Right lobe of liver (tissue), 6 donors: ENCODE measurements at regions not wholly inside any gene's neighbourhood (a gene's known extent, or its start where the extent isn't known, plus 50 kb on each side); places are given as distances from the start of the nearest gene placed in this dataset.

Source experiments
- ATAC-seq, 4 donors: fragments of 200-7000 bp; cut with Tn5 transposase; one replicate each; pipeline ENCODE4 v1.9.1; 2020; ENCODE audit warnings: mild to moderate bottlenecking in 4 of 4, moderate library complexity in 4 of 4
- DNase-seq, 3 donors: peaks; one replicate each; pipeline ENCODE4 v3.0.0-alpha.2; 2020
- H3K27ac ChIP-seq, 3 donors: fragments of 200-600 bp; one replicate each; pipeline ENCODE4 v1.8.0; 2022
- H3K27me3 ChIP-seq, 2 donors: fragments of 200-600 bp; one replicate each; pipeline ENCODE4 v1.8.0; 2022
- H3K36me3 ChIP-seq, 4 donors: fragments of 200-600 bp; sonication (generic) in 1 of 4; one replicate each; pipeline versions ENCODE4 v1.5.1 to v1.8.0; 2017 to 2022; ENCODE audit warnings: control low read depth in 1 of 4
- H3K4me1 ChIP-seq, 4 donors: fragments of 200-600 bp; sonication (generic) in 1 of 4; one replicate each; pipeline versions ENCODE4 v1.5.1 to v1.8.0; 2017 to 2022; ENCODE audit warnings: control low read depth in 1 of 4
- H3K4me3 ChIP-seq, 3 donors: fragments of 200-600 bp; one replicate each; pipeline ENCODE4 v1.8.0; 2022
- H3K9me3 ChIP-seq, 4 donors: fragments of 200-600 bp; sonication (generic) in 1 of 4; one replicate each; pipeline versions ENCODE4 v1.5.1 to v1.8.0; 2017 to 2022; ENCODE audit warnings: control low read depth in 1 of 4
- CTCF ChIP-seq, 4 donors: fragments of 200-600 bp in 3 of 4; fragments of 450-650 bp in 1 of 4; IDR thresholded peaks; one replicate each; pipeline versions ENCODE4 v1.5.1 to v1.8.0; 2016 to 2022; ENCODE audit warnings: antibody characterized with exemption in 4 of 4, mild to moderate bottlenecking in 2 of 4
- POLR2A ChIP-seq: fragments of 450-650 bp; IDR thresholded peaks from one replicate; pipeline ENCODE4 v1.6.1; 2017; ENCODE audit warnings: antibody characterized with exemption, mild to moderate bottlenecking
- WGBS: methylation state at CpG from one replicate; pipeline ENCODE4 v1.1.6; 2018; ENCODE audit warnings: low coverage, low lambda C conversion rate; ENCODE audit not compliant: insufficient coverage; ENCODE audit errors: missing lambda C conversion rate; 5-methylcytosine and 5-hydroxymethylcytosine counted together
- intact Hi-C, 2 donors: fragments of 100-400 bp; cut with DNase I; formaldehyde crosslinking; loops; one replicate each; pipeline versions ENCODE4 v1.11.2 to v1.14.1; 2022
- donor health status: DM: no; HTN: yes; CAD: no.
- donor health status: DM: no; HTN: no; CAD: no.
- donor health status: DM: no; HTN: no; CAD: no.
- donor health status: DM: no; HTN: yes; CAD: no.
- donor health status: DM: no; HTN: yes; CAD: no.

DNA sequence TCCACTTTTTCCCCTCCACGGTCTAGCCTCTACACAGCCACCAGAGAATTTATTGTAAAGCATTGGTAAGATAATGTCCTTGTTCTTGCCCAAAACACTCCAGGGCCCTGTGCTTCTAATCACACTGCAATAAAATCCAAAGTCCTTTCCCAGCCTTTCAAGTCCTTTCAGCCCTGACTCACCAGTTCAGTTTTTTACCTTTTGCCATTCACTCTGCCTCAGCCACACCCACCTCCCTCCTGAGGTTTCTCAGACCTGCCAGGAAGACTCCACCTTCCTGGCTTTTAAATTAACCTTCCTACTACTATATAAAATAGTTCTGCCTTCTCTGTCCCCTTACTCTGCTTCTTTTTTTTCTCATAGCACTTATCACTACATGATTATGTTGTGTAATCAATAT is 91.0 kb upstream of the ARHGAP32 start:
- peak in 1 of 4 donors; percentile 20 for ATAC-seq
- intact Hi-C loops: no loop called here
- H3K9me3 ChIP-seq: no peaks in the 10 kb centered on the region
- 71% methylated on average over 1 of the region's 1 CpG for WGBS
- no peaks in the 10 kb centered on the region for H3K36me3 ChIP-seq
- no peak for DNase-seq
- H3K4me3 ChIP-seq: no peak overlapping the region
- no peaks in the 10 kb centered on the region for H3K27me3 ChIP-seq
- no peak overlapping the region for H3K27ac ChIP-seq
- no peak for TF ChIP-seq CTCF (IDR thresholded peaks at IDR 0.05)
- no peak for TF ChIP-seq POLR2A
- H3K4me1 ChIP-seq: peaks cover 0 to 2% (median 0%) of the 10 kb centered on the region in 4 donors

- Histone ChIP-seq H3K4me3 (no peak overlapping the region), H3K27me3 (no peaks in the 10 kb centered on the region), H3K27ac (no peak overlapping the region), H3K36me3 (no peaks in the 10 kb centered on the region), H3K9me3 (no peaks in the 10 kb centered on the region), H3K4me1 (peaks cover 0 to 8% (median 0%) of the 10 kb centered on the region in 4 donors)
- ATAC-seq (no peak), DNase-seq (no peak)
- TF ChIP-seq CTCF (IDR thresholded peaks at IDR 0.05) (no peak), POLR2A (no peak)
- 72% methylated on average over 2 of the region's 2 CpGs for WGBS
- intact Hi-C loops: no loop called here
Measured at GRCh38 chr11:129282634-129283033, 90.5 kb upstream of the ARHGAP32 start.

- H3K27me3 ChIP-seq: no peaks in the 10 kb centered on the region
- TF ChIP-seq CTCF (IDR thresholded peaks at IDR 0.05) (no peak), POLR2A (no peak)
- WGBS: 83% methylated on average over 8 of the region's 11 CpGs
- intact Hi-C loops: no loop called here
- no peaks in the 10 kb centered on the region for H3K9me3 ChIP-seq
- no peaks in the 10 kb centered on the region for H3K36me3 ChIP-seq
- DNase-seq: no peak
- no peak overlapping the region for H3K4me3 ChIP-seq
- no peak overlapping the region for H3K27ac ChIP-seq
- ATAC-seq: no peak
- peaks cover 0 to 16% (median 3%) of the 10 kb centered on the region in 4 donors for H3K4me1 ChIP-seq
Measured at GRCh38 chr11:129281471-129282415, 89.6 kb upstream of the ARHGAP32 start.

DNA sequence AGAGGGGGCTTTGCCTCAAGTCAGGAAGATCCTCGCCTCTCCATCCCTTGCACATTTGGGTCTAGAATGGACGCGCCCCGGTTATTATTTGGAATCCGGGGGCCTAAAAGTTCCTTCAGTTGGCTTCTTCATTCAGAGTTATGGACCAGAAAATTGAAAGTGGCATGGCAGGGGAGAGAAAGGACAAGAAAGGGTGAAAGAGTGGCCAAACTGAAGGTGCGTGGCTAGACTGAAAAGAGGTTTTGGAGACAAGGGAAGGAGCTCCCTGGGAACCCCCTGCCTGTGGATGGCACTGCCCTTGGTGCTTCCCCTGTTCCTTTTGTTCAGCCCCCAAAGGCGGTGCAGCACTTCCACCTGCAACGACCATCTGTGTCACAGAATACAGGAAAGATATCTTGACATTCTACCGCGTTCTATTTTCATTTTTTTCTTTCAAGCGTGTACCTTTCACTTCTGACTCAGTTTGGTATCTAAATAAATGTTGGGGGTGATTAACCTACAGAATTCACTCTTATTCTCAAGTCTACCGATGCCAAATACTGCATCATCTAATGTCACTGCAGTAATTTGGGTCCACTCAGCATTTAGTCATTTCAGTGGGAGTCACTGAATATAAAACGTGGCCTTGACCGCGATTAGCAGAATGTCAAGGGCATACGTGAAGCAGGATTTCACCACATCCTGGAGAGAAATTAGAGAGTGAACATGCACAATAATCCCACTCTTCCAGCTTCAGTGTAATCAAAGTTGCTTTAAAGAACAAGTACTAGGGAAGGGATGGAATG is 88.1 kb upstream of the ARHGAP32 start:
- 40% methylated on average over 15 of the region's 16 CpGs for WGBS
- no peak for ATAC-seq
- intact Hi-C loops: no loop called here
- no peaks in the 10 kb centered on the region for H3K9me3 ChIP-seq
- H3K27ac ChIP-seq: peak overlapping the region in 1 of 3 donors; percentile 6
- H3K27me3 ChIP-seq: no peaks in the 10 kb centered on the region
- H3K4me1 ChIP-seq: peaks cover 0 to 26% (median 11%) of the 10 kb centered on the region in 4 donors
- H3K4me3 ChIP-seq: peak overlapping the region; percentile 53 to 63 (median 57)
- no peaks in the 10 kb centered on the region for H3K36me3 ChIP-seq
- no peak for DNase-seq
- no peak for TF ChIP-seq POLR2A
- no peak for TF ChIP-seq CTCF (IDR thresholded peaks at IDR 0.05)
